ENCODE measurements at regions not wholly inside any gene's neighbourhood (a gene's known extent, or its start where the extent isn't known, plus 50 kb on each side); places are given as distances from the start of the nearest gene placed in this dataset.

DNA sequence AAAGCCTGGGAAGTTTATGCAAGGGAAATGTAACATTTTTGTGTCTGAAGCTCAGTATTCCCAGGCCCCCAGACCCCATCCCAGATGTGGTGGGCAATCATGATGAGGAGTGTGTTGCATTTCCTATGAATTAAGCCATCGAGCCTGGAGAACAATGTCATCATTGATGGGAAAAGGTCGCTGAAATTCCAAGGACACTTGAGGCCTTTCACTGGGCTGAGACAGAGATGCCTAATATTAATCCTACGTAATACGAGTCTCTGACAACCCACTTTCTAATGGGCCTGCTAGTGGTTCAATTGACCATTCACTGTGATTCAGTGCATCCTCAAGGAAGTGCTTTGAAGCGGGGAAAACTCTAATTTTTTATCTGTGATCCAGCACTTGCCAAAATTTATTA is 291.6 kb downstream of the PLPP3 start:
- DNase-seq (ENCODE audit: low read depth, low spot score): no peak
- Histone ChIP-seq H3K4me3 (no peak overlapping the region), H3K9me3 (ENCODE audit: low read depth, low read length) (no peaks in the 10 kb centered on the region), H3K36me3 (ENCODE audit: insufficient read depth, low read length) (no peaks in the 10 kb centered on the region), H3K27ac (no peak overlapping the region), H3K9ac (ENCODE audit: insufficient read length) (no peak overlapping the region)
- no peak for TF ChIP-seq FOXP2 (optimal IDR thresholded peaks at IDR 0.05; ENCODE audit: control extremely low read depth, extremely low read length, insufficient read depth)
- TF ChIP-seq POLR2AphosphoS5 (IDR thresholded peaks at IDR 0.05; ENCODE audit: borderline replicate concordance, low read depth, low read length): no peak
- no peak for TF ChIP-seq EZH2 (IDR thresholded peaks at IDR 0.05)

DNA sequence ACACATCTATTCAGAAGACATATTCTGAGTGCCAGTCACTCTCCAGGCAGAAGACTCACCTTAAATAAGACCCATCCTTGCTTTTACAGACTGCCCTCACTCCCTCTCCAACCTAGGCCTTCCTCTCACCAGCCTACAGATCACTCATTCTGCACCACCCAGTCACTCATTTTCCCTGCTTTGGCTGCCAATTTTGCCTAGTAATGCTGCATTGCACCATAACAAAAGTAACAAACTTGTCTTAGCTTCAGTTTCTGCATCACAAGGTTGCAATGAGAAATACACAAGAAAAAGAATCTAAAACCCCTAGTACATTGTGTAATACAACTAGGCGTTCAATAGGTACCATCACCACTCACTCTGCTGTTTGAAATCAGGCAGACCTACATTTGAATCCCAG is 292.4 kb downstream of the PLPP3 start:
- no peak for DNase-seq (ENCODE audit: low read depth, low spot score)
- no peaks in the 10 kb centered on the region for H3K36me3 ChIP-seq (ENCODE audit: insufficient read depth, low read length)
- no peak overlapping the region for H3K27ac ChIP-seq
- H3K4me3 ChIP-seq: no peak overlapping the region
- no peak overlapping the region for H3K9ac ChIP-seq (ENCODE audit: insufficient read length)
- H3K9me3 ChIP-seq (ENCODE audit: low read depth, low read length): no peaks in the 10 kb centered on the region
- TF ChIP-seq EZH2 (IDR thresholded peaks at IDR 0.05): no peak
- TF ChIP-seq POLR2AphosphoS5 (IDR thresholded peaks at IDR 0.05; ENCODE audit: borderline replicate concordance, low read depth, low read length): no peak
- TF ChIP-seq FOXP2 (optimal IDR thresholded peaks at IDR 0.05; ENCODE audit: control extremely low read depth, extremely low read length, insufficient read depth): no peak

DNA sequence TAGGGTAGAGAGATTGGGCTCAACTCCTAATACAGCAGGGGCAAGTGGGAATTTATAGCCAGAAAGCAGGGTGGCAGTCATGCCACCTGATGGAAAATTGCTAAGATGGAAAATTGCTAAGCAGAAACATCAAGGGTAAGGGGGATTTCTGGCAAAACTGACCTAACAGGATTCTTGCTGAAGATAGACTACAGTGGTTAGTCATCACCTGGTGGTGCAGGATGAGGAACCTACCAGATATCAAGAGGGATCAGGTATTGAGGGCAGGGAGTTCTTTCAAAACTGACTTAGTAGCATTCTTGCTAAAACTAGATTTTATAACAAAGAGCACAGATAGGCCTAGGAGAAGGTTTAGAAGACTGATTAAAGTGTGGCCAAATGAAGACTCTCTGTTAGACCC is 292.9 kb downstream of the PLPP3 start:
- Histone ChIP-seq H3K36me3 (ENCODE audit: insufficient read depth, low read length) (no peaks in the 10 kb centered on the region), H3K4me3 (no peak overlapping the region), H3K27ac (no peak overlapping the region), H3K9me3 (ENCODE audit: low read depth, low read length) (no peaks in the 10 kb centered on the region), H3K9ac (ENCODE audit: insufficient read length) (no peak overlapping the region)
- no peak for DNase-seq (ENCODE audit: low read depth, low spot score)
- no peak for TF ChIP-seq POLR2AphosphoS5 (IDR thresholded peaks at IDR 0.05; ENCODE audit: borderline replicate concordance, low read depth, low read length)
- TF ChIP-seq FOXP2 (optimal IDR thresholded peaks at IDR 0.05; ENCODE audit: control extremely low read depth, extremely low read length, insufficient read depth): no peak
- no peak for TF ChIP-seq EZH2 (IDR thresholded peaks at IDR 0.05)

DNA sequence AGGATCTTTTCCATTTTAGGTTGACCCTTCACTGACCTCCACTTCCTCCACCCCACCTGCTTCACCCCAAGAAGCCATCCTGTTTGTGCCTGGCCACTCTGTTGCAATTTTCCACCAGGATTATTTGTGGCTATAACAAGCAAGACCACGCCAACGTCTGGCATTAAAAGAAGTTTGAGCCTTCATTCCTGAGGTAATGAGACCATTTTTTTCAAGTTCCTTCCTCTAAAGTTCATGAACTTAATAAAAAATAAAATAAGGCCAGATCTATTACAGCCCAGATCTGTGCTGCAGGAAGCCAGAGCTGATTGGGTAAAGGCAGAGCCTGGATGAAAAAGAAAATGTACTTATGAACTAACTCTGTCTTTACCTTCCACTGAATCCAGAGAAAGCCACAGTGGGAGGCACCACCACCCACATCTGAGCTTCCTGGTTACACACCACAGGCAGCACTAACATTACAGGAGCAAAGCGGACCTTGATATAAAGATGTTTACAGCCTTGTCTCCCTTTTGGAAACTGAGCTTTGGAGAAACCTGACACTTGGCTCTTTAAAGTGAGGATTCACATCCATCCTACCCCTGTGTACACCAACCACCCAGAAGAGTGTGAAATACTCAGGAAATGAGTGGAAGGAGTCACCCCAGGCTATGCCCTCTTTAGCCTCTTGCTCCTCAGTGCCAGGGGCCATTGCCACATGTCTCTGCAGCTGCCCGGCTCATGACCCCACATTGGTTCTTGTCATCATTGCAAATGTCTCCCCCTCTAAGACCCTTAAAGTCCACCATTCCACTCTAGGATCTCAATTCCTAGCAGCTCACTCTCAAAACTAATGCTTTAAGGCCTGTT is 293.6 kb downstream of the PLPP3 start:
- no peaks in the 10 kb centered on the region for H3K9me3 ChIP-seq (ENCODE audit: low read depth, low read length)
- no peak for TF ChIP-seq FOXP2 (optimal IDR thresholded peaks at IDR 0.05; ENCODE audit: control extremely low read depth, extremely low read length, insufficient read depth)
- no peak for TF ChIP-seq POLR2AphosphoS5 (IDR thresholded peaks at IDR 0.05; ENCODE audit: borderline replicate concordance, low read depth, low read length)
- TF ChIP-seq EZH2 (IDR thresholded peaks at IDR 0.05): no peak
- no peak for DNase-seq (ENCODE audit: low read depth, low spot score)
- H3K4me3 ChIP-seq: no peak overlapping the region
- no peak overlapping the region for H3K9ac ChIP-seq (ENCODE audit: insufficient read length)
- H3K36me3 ChIP-seq (ENCODE audit: insufficient read depth, low read length): no peaks in the 10 kb centered on the region
- H3K27ac ChIP-seq: no peak overlapping the region

DNA sequence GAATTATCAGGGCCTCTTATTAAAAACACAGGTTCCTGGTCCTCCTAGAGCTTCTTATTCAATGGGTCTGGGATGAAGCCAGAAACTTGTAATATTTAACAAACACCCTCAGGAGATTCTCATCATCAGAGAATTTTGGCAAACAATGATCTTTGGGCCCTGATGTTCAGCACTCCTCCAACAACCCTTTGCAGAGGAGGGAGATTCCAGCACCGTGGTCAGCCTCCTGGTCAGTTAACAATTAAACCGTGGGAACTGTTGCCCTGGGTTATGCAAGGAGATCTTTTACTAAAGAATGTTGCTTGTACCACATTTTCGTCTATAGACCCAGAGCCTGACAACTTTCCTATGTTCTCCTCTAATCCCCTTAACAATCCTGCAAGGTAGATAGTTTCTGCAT is 294.4 kb downstream of the PLPP3 start:
- H3K9ac ChIP-seq (ENCODE audit: insufficient read length): no peak overlapping the region
- no peak for DNase-seq (ENCODE audit: low read depth, low spot score)
- H3K9me3 ChIP-seq (ENCODE audit: low read depth, low read length): no peaks in the 10 kb centered on the region
- H3K4me3 ChIP-seq: no peak overlapping the region
- no peaks in the 10 kb centered on the region for H3K36me3 ChIP-seq (ENCODE audit: insufficient read depth, low read length)
- no peak overlapping the region for H3K27ac ChIP-seq
- no peak for TF ChIP-seq FOXP2 (optimal IDR thresholded peaks at IDR 0.05; ENCODE audit: control extremely low read depth, extremely low read length, insufficient read depth)
- no peak for TF ChIP-seq EZH2 (IDR thresholded peaks at IDR 0.05)
- TF ChIP-seq POLR2AphosphoS5 (IDR thresholded peaks at IDR 0.05; ENCODE audit: borderline replicate concordance, low read depth, low read length): no peak

DNA sequence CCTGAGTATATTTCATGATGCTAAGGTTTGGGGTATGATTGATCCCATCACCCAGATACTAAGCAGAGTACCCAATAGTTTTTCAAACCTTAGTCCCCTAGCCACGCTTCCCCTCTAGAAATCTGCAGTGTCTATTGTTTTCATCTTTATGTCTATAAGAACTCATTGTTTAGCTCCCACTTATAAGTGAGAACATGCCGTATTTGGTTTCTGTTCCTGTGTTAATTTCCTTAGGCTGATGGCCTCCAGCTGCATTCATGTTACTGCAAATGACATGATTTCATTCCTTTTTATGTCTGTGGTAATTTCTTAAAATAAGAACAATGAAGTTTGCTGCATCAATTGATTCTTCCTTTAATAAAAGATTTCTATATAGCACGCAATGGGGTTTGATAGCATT is 301.3 kb downstream of the PLPP3 start:
- Histone ChIP-seq H3K9me3 (ENCODE audit: low read depth, low read length) (no peaks in the 10 kb centered on the region), H3K4me3 (no peak overlapping the region), H3K27ac (no peak overlapping the region), H3K36me3 (ENCODE audit: insufficient read depth, low read length) (no peaks in the 10 kb centered on the region), H3K9ac (ENCODE audit: insufficient read length) (no peak overlapping the region)
- no peak for DNase-seq (ENCODE audit: low read depth, low spot score)
- TF ChIP-seq EZH2 (IDR thresholded peaks at IDR 0.05) (no peak), FOXP2 (optimal IDR thresholded peaks at IDR 0.05; ENCODE audit: control extremely low read depth, extremely low read length, insufficient read depth) (no peak), POLR2AphosphoS5 (IDR thresholded peaks at IDR 0.05; ENCODE audit: borderline replicate concordance, low read depth, low read length) (no peak)

DNA sequence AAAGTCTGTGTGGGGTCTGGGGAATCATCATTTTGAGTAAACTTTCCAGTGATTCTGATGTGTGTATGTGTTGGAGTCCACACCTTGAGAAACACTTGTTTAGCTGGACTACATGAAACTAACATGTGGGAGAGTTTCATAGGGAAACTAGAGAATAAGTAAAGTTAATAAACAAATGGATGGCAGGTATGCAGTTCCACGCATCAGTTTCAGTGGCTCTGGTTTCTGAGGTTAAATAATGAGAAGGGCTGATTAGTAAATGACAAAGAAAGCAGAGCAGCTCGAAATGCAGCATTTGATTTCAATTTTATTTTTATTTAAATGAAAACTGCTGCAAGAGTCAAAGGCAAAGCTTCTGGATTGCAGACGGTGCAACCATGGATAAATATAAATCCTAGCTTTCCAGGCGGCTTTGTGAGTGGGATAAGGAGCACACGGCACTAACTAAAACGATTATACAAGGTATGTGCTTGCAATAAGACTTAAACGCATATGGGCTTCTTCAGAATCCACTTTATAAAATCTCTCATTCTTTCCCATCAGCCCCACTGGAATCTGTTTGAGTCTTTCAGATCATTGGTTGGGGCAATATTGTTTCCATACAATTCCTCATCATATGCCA is 310.7 kb downstream of the PLPP3 start:
- no peak overlapping the region for H3K9ac ChIP-seq (ENCODE audit: insufficient read length)

DNA sequence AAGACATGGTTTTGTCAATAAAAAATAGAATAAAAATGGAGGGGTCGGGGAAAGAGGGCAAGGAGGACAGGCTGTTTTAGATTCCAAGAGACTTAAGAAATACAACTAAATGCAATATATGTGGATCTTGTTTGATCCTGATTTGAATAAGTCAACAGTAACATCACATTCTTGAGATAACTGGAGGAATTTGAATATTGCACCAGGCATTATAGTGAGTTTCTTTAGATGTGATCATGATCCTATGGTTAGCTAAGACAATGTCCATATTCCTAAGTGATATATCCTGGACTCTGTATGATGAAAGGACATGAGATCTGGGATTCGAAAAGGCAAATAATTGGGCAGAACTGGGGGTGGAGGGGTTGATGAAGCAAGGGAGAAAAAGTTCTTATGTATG is 311.8 kb downstream of the PLPP3 start:
- DNase-seq (ENCODE audit: low read depth, low spot score): no peak
- Histone ChIP-seq H3K4me3 (no peak overlapping the region), H3K27ac (no peak overlapping the region), H3K9ac (ENCODE audit: insufficient read length) (no peak overlapping the region), H3K9me3 (ENCODE audit: low read depth, low read length) (no peaks in the 10 kb centered on the region), H3K36me3 (ENCODE audit: insufficient read depth, low read length) (no peaks in the 10 kb centered on the region)
- TF ChIP-seq FOXP2 (optimal IDR thresholded peaks at IDR 0.05; ENCODE audit: control extremely low read depth, extremely low read length, insufficient read depth) (no peak), EZH2 (IDR thresholded peaks at IDR 0.05) (no peak), POLR2AphosphoS5 (IDR thresholded peaks at IDR 0.05; ENCODE audit: borderline replicate concordance, low read depth, low read length) (no peak)

More for the DNA sequence above, 310.7 kb downstream of the PLPP3 start:
- Histone ChIP-seq H3K36me3 (ENCODE audit: insufficient read depth, low read length) (no peaks in the 10 kb centered on the region), H3K9me3 (ENCODE audit: low read depth, low read length) (no peaks in the 10 kb centered on the region), H3K27ac (no peak overlapping the region), H3K4me3 (no peak overlapping the region)
- no peak for DNase-seq (ENCODE audit: low read depth, low spot score)
- TF ChIP-seq FOXP2 (optimal IDR thresholded peaks at IDR 0.05; ENCODE audit: control extremely low read depth, extremely low read length, insufficient read depth): no peak
- TF ChIP-seq EZH2 (IDR thresholded peaks at IDR 0.05): no peak
- no peak for TF ChIP-seq POLR2AphosphoS5 (IDR thresholded peaks at IDR 0.05; ENCODE audit: borderline replicate concordance, low read depth, low read length)
